Fibroblast of gingiva (primary cell): ENCODE measurements at regions not wholly inside any gene's neighbourhood (a gene's known extent, or its start where the extent isn't known, plus 50 kb on each side); places are given as distances from the start of the nearest gene placed in this dataset.
"Not testable (repeated sequence)": the region's sequence is repeated elsewhere in the genome, so short reads cannot be mapped to it uniquely, and the experiment has no call there.

Source experiments
- DNase-seq: peaks from one replicate; pipeline ENCODE4 v3.0.0-alpha.2; 2011; ENCODE audit warnings: low read depth

- no peak for DNase-seq
Observed at GRCh38 chr5:15334551-15335266, 165.3 kb upstream of the FBXL7 start.

GRCh38 chr5:15333091-15333490, 166.9 kb upstream of the FBXL7 start:
- no peak for DNase-seq

- DNase-seq, result no peak
Observed at GRCh38 chr5:15326932-15327331, 173.0 kb upstream of the FBXL7 start.

- no peak for DNase-seq
Observed at GRCh38 chr5:15326471-15326870, 173.5 kb upstream of the FBXL7 start.

- DNase-seq, result no peak
Observed at GRCh38 chr5:15322421-15322820, 177.6 kb upstream of the FBXL7 start.

- DNase-seq, result no peak
Observed at GRCh38 chr5:15321776-15322175, 178.2 kb upstream of the FBXL7 start.

- DNase-seq, result no peak
Observed at GRCh38 chr5:15320871-15321270, 179.1 kb upstream of the FBXL7 start.

GRCh38 chr5:15304914-15305834, 194.8 kb upstream of the FBXL7 start:
- DNase-seq, result no peak

- DNase-seq, result no peak
Observed at GRCh38 chr5:15304066-15304731, 195.8 kb upstream of the FBXL7 start.

- no peak for DNase-seq
Observed at GRCh38 chr5:15300141-15300540, 199.8 kb upstream of the FBXL7 start.

- no peak for DNase-seq
Observed at GRCh38 chr5:15290953-15291352, 209.0 kb upstream of the FBXL7 start.

GRCh38 chr5:15286650-15287049, 213.3 kb upstream of the FBXL7 start:
- no peak for DNase-seq

GRCh38 chr5:15285901-15286583, 213.9 kb upstream of the FBXL7 start:
- no peak for DNase-seq

GRCh38 chr5:15284706-15285105, 215.3 kb upstream of the FBXL7 start:
- DNase-seq, result no peak

GRCh38 chr5:15283076-15283475, 216.9 kb upstream of the FBXL7 start:
- DNase-seq, result no peak

GRCh38 chr5:15282611-15283010, 217.4 kb upstream of the FBXL7 start:
- no peak for DNase-seq

GRCh38 chr5:15271596-15271995, 228.4 kb upstream of the FBXL7 start:
- DNase-seq, result not testable (repeated sequence)

GRCh38 chr5:15267966-15268365, 232.0 kb upstream of the FBXL7 start:
- DNase-seq, result no peak

- no peak for DNase-seq
Observed at GRCh38 chr5:15266841-15267240, 233.1 kb upstream of the FBXL7 start.

- no peak for DNase-seq
Observed at GRCh38 chr5:15266229-15266628, 233.8 kb upstream of the FBXL7 start.

GRCh38 chr5:15263942-15264341, 236.0 kb upstream of the FBXL7 start:
- DNase-seq, result no peak

- no peak for DNase-seq
Observed at GRCh38 chr5:15263406-15263805, 236.6 kb upstream of the FBXL7 start.
